Fibroblast of skin of left quadriceps (primary cell): ENCODE measurements at regions not wholly inside any gene's neighbourhood (a gene's known extent, or its start where the extent isn't known, plus 50 kb on each side); places are given as distances from the start of the nearest gene placed in this dataset.
"Not testable (repeated sequence)": the region's sequence is repeated elsewhere in the genome, so short reads cannot be mapped to it uniquely, and the experiment has no call there.

ENCODE experiments used
- DNase-seq, 2 experiments: peaks; one replicate each; pipeline ENCODE4 v3.0.0-alpha.2; 2013; ENCODE audit warnings: low read depth in 2 of 2

DNA sequence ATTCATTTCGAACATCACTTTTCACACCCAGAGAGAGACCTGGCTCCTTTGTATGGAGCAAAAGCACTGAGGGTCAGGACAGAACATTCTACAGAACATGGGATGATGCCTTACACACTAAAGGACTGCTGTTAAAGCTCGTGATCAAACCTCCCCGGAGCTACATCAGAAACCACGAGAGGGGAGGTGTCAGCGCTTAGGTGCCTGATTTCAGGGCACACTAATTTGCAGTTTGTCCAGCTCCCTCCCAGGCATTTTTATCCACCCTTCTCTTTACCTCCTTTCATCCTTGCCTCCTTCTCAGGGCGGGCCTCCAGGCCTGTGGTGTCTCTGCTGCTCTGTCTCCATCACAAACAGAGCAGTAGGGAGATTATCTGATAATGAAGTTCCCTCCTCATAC, 127.5 kb downstream of the VPREB1 start:
- DNase-seq: no peak

DNA sequence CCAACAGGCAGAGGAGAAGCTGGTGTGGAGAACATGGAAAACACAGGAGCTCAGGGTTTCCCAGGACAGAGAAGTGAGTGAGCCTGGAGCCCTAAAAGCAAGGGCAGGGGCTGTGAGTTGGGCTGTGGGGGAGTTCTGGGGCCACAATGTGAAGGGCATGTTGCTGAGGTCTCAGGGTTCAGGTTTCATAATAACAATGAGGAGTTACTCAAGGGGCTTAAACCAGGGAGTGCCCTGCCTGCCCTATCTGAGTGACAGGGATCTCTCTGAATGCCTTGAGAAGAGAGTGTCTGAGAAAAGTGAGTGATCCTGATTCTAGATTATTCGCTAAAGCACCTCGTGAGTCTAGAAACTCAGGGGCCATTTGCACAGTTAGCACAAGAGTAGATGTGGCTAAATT, 129.6 kb downstream of the VPREB1 start:
- DNase-seq: no peak

DNA sequence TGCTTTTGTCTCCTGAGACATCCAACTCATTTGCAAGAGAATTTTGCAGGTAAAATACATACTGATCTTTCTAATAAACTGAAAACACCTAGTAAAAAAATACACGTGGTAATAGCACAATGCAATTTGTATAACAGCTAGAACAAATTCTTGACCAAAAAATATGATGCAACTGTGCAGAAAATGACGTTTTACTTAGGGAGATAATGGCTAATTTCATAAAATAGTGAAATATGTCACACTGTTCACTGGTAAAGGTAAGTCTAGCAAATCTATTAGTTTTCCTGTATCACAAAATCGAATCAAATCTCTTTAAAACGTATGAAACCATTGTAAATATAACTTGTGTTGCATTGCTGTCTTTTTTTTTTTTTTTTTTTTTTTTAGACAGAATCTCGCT, 130.0 kb downstream of the VPREB1 start:
- DNase-seq: no peak

DNA sequence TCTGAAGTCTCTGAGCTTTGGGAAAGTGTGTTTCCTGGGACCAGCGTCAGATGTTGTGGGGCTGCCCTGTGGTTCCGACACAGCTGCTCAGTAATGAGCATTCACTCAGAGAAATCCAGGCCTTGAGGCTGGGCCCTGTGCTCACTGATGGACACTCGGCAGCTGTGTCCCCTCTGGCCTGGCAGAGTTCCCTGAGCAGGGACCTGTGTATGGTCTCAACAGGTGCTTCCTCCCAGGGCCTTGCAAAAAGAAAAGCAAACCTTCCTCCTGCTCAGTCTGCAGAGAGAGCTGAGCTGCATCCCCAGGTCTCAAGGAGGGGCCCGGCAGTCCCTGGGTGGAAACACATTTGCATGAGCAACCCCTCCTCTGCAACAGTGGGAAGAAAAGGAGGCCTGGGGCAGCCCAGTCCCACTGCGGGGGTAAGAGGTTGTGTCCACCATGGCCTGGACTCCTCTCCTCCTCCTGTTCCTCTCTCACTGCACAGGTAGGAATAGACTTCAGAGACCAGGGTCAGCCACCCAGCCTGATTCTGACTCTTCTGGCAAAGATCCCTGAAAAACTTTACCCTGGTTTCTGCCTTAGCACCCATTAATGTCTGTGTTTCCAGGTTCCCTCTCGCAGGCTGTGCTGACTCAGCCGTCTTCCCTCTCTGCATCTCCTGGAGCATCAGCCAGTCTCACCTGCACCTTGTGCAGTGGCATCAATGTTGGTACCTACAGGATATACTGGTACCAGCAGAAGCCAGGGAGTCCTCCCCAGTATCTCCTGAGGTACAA, 131.2 kb downstream of the VPREB1 start:
- no peak for DNase-seq

DNA sequence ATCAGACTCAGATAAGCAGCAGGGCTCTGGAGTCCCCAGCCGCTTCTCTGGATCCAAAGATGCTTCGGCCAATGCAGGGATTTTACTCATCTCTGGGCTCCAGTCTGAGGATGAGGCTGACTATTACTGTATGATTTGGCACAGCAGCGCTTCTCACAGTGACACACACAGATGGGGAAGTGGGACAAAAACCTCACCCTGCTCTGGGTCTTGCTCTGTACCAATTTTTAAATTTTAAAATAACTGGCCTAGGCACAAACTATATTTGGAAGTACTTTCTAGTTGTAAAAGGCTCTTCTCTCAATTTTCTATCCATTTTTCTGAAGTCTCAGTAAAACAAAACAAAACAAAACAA, 131.7 kb downstream of the VPREB1 start:
- DNase-seq: no peak

DNA sequence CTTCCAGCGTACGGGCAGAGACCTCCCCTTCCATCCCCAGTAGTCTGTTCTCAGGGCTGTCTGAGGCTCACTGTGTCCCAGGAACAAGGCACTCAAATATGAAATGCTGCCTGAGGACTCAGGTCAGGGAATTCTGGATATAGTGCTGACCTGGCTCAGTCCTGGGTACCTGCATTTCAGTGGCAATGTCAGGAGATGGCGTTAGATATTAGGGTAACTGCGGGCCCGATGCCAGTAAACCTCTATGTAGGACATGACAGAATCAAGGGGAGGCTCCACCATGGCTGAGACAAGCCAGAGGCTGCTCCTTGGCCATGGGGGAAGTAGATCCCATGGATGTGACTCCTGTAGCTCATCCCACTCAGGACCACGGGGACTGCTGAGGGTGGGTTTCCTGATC, 131.7 kb downstream of the ZNF280B start:
- DNase-seq: not testable (repeated sequence)

DNA sequence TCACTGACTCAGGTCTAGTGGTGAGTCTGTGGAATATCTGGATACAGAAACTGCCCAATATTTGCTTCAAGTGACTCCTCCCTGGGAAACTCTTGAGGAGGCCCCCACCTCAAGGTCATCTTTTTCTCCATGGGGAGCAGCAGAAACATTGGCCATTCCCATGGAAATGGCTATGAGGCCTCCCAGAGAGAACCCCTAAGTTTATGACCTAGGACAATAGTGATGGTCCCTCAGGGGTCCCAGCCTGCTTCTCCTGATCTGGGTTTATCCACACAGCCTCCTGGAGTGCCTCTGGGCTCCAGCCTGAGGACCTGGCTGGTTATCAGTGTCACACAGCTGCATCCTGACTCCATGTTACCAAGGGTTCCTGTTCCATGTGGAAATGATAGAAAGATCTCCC, 131.2 kb downstream of the ZNF280B start:
- DNase-seq: no peak

DNA sequence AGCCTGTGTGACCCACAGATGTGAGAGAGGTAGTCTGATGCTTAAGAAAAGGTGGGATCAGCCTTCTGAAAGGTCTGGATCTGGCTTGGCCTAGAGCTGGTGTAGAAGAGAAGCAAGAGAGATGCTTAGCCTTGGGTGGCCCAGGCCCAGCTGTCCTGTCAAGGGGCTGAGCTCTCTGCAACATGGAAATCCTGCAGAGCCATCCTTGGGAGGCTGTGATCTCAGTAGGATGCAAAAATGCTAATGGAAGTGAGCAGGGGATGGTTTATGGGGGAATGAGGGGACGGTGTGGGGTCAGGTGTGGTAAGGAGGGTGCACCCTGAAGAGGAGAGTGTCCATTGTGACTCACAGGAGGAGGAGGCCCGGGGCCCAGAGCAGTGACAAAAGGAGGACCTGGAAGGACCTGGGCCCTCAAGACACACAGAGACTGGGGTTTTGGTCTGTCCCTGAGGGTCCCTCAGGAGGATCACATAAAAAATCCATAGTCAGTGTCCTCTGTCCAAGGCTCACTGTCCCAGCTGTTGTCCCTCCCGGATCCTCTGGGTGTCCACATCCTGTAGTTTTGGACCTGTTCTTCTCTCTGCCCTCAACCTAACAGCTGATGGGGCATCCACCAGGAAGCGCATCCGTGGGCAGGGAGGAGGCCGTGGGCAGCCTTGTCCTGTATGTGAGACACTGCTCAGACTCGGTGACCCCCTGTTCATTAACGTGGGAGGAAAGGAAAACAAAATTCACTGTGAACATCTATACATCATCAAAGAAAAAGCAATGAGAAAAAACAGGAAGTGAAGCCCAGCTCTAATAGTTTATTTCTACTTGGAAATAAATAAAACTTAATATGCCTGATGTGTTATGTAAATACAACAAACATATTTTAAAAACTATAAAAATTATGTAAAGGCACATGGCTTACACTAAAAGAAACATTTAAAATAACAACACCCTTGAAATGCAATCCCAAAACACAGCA, 129.8 kb downstream of the ZNF280B start:
- DNase-seq: no peak

DNA sequence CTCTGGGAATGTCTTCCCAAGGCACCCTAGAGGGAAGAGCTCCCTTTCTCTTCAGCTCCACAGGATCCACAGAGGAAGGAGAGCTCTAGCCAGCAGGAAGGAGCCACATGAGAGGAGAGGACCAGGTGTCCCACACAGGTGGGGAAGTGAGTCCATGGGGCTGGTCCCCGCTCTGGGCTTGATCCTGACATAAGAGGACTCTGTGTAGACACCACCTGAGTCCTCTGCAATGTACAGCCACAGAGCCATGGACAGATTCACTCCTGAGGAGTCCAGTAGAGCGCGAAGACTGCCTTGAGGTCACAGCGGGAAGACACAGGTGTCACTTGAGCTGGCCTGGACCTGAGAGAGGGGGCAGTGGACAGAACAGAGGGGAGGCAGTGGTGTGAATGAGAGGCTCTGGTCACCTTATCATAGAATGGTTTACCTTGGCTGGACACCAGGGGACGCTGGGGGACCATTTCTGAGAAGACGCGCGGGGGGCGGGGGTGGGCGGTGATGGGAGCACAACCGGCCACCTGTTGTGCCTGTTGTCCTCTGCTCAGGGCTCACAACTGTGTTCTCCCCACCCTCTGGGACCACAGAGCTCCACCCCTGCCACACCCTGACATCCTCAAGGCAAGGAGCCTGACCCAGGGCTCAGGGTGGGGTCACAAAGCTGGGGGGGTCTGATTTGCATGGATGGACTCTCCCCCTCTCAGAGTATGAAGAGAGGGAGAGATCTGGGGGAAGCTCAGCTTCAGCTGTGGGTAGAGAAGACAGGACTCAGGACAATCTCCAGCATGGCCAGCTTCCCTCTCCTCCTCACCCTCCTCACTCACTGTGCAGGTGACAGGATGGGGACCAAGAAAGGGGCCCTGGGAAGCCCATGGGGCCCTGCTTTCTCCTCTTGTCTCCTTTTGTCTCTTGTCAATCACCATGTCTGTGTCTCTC, 128.2 kb downstream of the ZNF280B start:
- DNase-seq: no peak

DNA sequence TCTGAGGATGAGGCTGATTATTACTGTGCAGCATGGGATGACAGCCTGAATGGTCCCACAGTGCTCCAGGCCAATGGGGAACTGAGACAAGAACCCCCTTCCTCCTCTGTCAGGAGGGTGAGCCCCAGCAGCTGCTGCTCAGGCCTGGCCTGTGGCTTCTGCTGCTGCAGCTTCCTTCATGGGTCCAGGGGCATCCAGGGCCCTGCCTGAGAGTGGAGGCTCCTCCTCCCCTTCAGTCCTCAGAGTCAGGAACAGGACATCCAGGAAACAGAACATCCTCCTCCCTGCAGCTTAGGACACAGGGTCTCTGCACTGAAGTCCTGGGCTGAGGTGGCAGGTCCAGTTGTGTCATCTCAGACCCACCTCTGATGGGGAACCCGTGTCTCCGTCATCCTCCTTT, 127.2 kb downstream of the ZNF280B start:
- not testable (repeated sequence) for DNase-seq

DNA sequence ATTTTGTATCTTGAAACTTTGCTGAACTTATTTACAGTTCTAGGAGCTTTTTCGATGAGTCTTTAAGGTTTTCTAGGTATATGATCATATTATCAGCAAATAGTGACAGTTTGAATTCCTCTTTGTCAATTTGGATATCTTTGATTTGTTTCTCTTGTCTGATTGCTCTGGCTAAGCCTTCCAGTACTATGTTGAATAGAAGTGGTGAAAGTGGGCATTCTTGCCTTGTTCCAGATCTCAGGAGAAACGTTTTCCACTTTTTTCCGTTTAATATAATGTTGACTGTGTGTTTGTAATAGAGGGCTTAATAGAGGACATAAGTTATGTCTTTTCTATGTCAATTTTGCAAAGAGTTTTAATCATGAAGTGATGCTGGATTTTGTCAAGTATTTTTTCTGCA, 124.3 kb downstream of the ZNF280B start:
- no peak for DNase-seq

DNA sequence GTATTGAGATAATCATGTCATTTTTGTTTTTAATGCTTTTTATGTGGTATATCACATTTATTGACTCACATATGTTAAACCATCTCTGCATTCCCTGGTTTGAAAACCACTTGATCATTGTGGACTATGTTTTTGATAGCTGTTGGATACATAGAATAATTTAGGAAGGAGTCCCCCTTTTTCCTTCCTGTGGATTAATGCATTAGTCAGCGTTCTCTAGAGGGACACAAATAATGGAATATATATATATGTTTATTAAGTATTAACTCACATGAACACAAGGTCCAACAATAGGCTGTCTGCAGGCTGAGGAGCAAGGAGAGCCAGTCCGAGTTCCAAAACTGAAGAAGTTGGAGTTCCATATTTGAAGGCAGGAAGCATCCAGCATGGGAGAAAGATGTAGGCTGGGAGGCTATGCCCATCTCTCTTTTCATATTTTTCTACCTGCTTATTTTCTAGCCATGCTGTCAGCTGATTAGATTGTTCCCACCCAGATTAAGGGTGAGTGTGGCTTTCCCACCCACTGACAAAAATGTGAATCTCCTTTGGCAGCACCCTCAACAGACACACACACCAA, 123.8 kb downstream of the ZNF280B start:
- DNase-seq: no peak

DNA sequence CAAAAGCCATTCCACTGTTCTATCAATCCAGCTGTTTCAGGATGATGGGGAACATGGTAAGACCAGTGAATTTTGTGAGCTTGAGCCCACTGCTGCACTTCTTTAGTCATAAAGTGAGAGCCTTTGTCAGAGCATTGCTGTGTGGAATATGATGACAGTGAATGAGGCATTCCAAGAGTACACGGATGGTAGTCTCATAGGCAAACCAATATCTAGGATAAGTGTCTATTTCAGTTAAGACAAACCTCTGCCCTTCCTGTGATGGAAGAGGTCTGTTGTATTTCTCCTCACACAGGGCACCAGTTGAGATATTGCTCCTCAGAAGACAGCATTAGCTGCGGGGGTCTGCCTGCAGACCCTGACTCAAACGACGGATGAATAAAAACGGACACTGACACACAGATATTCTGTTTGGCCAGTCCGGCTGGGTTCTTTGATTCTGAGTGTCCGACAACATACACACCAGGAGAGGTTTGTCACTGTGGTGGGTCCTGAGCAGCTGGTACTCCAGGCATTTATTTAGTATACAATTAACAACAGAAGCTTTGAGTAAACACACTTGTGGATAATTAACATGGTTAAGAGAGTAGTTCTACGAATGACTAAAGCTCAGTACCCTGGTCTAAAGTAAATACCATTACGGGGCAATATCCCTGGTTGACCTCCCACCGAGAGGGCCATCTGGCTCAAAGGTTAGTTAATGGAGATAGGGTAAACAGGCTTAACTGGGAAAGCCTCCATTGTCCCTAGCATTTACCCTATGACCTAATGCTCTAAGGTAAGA, 121.7 kb downstream of the ZNF280B start:
- no peak for DNase-seq

DNA sequence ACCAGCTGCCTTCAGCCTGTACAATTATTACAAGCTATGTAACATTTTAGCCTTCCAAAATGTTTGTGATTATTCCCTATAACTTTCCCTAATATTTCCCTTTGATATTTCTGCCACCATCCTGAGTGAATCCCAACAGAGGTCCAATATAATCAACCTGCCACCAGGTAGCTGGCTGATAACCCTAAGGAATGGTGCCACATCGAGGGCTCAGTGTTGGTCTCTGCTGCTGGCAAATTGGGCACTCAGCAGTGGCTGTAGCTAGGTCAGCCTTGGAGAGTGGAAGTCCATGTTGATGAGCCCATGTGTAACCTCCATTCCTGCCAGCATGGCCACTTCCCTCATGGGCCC, 121.2 kb downstream of the ZNF280B start:
- DNase-seq: no peak

DNA sequence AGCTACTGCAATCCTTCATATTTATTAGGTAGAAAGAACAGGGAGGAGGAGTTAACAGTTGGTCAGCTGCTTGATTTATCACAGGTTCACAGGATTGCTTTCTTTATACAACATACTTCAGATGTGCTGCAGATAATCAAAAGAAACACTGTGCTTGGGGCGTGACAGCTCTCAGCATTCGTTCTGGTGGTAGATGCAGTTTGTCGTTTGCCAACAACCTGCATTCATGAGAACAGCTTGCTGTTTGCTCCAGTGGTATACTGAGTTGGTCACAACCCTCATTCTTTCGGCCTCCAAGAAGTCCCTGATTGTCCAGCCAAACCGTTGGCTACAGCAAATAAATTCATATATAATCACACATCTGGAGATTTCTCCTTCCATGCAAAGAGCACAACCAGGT, 120.5 kb downstream of the ZNF280B start:
- DNase-seq: no peak

DNA sequence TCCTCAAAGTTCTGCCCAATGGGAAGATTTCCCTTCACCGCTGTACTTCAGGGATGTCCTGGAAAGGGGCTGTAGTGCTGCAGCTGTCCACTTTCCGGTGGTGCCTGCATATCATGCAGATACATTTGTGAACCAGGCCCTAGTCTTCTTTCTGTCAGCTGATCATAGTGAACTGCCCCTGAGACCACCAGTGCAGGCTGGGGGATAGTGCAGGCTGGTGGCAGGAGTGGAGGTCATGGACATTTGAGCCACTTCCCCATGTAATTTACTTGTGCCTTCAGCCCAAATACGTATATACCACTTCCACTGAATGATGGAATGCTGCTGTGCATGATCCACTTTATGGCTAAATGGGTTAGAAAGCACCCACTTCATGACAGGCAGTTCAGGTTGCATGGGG, 120.0 kb downstream of the ZNF280B start:
- no peak for DNase-seq

DNA sequence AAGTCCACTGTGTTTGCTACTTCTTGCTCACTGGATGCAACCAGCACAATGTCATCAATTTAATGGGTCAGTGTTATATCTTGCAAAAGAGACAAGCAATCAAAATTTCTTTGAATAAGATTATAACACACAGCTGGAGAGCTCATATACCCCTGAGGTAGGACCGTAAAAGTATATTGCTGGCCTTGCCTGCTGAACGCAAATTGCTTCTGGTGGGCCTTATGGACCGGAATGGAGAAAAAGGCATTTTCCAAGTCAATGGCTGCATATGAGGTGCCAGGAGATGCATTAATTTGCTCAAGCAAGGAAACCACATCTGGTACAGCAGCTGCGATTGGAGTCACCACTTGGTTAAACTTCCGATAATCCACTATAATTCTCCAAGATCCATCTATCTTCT, 119.1 kb downstream of the ZNF280B start:
- no peak for DNase-seq

DNA sequence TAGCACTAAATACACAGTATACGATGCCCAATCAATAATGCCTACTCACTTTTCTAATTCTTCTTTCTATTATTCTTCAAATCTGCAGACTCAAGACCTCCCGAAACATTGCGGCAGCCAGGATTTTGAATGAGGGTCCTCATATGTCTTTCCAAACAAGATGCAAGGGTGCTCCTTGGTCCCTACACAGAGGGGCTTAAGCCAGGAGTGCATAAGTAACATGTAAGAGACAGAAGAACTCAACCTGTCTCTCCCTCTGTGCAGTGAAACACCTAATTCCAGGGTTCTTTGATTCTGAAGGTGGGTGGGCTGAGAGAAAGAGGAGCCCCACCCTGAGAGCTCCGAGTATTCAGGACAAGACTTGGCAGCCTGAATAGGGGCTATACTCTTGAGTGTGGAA, 117.6 kb downstream of the ZNF280B start:
- no peak for DNase-seq

DNA sequence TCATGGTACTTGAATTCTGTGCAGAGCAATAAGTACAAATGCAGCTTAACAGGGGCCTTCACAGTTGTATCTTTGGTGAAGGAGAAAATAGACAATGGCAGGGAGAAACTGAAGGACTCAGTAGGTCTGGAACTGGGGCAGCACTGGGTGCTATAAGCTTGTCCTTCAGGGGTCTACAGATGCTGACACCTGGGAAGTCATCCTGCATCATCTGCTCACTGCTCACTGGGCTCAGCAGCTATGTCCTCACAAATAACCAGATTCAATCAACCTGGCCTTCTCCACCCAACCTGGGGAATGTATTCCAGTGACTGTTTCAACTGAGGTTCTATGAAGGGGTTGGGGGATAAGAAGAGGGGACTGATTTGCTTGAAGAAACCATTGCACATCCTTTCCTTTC, 117.0 kb downstream of the ZNF280B start:
- DNase-seq: no peak

DNA sequence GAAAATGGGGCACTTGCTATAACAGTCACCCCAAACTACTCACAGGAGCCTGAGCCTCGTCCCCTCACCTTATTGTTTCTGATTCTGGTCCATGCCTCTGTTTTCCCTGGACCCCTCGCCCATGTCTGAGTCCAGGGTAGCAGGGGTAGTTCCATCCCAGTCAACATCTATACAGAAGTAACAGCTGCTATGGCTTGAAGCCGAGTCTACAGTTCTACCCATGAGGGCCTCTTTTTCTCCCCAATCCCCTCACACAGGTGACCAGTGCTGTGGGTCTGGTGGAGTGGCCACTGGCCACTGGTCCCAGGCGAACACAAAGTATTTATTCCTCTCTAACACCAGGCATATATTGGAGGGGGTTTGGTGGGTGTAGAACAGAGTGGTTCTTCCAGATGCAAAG, 116.4 kb downstream of the ZNF280B start:
- DNase-seq: no peak

DNA sequence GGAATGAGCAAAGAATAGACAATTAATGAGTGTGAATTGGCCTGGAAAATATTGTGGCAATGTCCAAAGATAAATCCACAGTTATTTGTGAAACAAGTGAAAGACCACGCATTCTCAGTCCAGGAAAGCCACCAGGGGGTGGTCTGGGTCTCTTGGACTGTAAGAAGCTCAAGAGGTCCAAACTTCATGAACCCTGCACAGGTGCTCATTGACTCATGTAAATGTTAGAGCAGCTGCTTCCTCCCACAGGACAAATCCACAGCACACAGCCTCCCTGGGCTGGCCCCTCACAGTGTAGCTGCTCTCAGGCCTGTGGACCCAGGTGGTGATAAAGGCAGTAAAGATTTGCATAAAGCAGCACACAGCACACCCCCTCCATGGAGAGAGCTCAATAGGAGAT, 114.0 kb downstream of the ZNF280B start:
- no peak for DNase-seq
